Astrocyte of the spinal cord (primary cell): ENCODE measurements at regions not wholly inside any gene's neighbourhood (a gene's known extent, or its start where the extent isn't known, plus 50 kb on each side); places are given as distances from the start of the nearest gene placed in this dataset.
A peak's percentile ranks its signal among the peaks of the same experiment; 100 is the strongest.

Experiments used
- DNase-seq: peaks from one replicate; pipeline ENCODE4 v3.0.0; 2011; ENCODE audit warnings: low read depth, low spot score
- H3K4me3 ChIP-seq: 2 replicates; pipeline ENCODE4 v1.5.1; 2011; ENCODE audit warnings: low read depth, mild to moderate bottlenecking, low read length, moderate library complexity
- CTCF ChIP-seq: IDR thresholded peaks from 2 replicates; pipeline ENCODE4 v1.5.1; 2012; ENCODE audit warnings: low read depth, mild to moderate bottlenecking, low read length, inconsistent platforms
- in situ Hi-C: cut with HindIII; loops from 2 replicates; pipeline ENCODE4 v1.10.0; 2017; ENCODE audit warnings: low sequenced_read_pairs

GRCh38 chr20:23230766-23231385, 119.7 kb upstream of the NXT1 start:
- in situ Hi-C loops, result no loop called here
- no peak overlapping the region for H3K4me3 ChIP-seq
- DNase-seq, result no peak
- no peak for TF ChIP-seq CTCF

GRCh38 chr20:23229989-23230388, 120.6 kb upstream of the NXT1 start:
- in situ Hi-C loops, result no loop called here
- no peak overlapping the region for H3K4me3 ChIP-seq
- no peak for TF ChIP-seq CTCF
- no peak for DNase-seq

- no peak overlapping the region for H3K4me3 ChIP-seq
- no peak for TF ChIP-seq CTCF
- in situ Hi-C loops, result no loop called here
- DNase-seq, result peak; percentile 82
Observed at GRCh38 chr20:23228912-23229311, 121.7 kb upstream of the NXT1 start.

- no peak for DNase-seq
- H3K4me3 ChIP-seq, result no peak overlapping the region
- in situ Hi-C loops, result no loop called here
- TF ChIP-seq CTCF, result no peak
Observed at GRCh38 chr20:23227976-23228375, 122.6 kb upstream of the NXT1 start.

GRCh38 chr20:23227274-23227673, 123.3 kb upstream of the NXT1 start:
- no peak for DNase-seq
- no peak overlapping the region for H3K4me3 ChIP-seq
- TF ChIP-seq CTCF, result no peak
- in situ Hi-C loops, result no loop called here

GRCh38 chr20:23226612-23227265, 123.9 kb upstream of the NXT1 start:
- DNase-seq, result no peak
- TF ChIP-seq CTCF, result no peak
- in situ Hi-C loops, result no loop called here
- no peak overlapping the region for H3K4me3 ChIP-seq
